GM12878 (cell line): ENCODE measurements at regions not wholly inside any gene's neighbourhood (a gene's known extent, or its start where the extent isn't known, plus 50 kb on each side); places are given as distances from the start of the nearest gene placed in this dataset.

Experiments
- CBFB ChIP-seq: IDR thresholded peaks from 2 replicates; pipeline ENCODE4 v1.6.1; 2016; ENCODE audit warnings: antibody characterized with exemption, low read depth
- ETV6 ChIP-seq, 2 experiments: fragments of 450-650 bp in 1 of 2; IDR thresholded peaks in 1 of 2; conservative IDR thresholded peaks in 1 of 2; 2 replicates each; pipeline ENCODE4 v1.6.1; 2014; ENCODE audit warnings: antibody characterized with exemption in 1 of 2, borderline replicate concordance in 1 of 2, low read depth in 1 of 2, mild to moderate bottlenecking in 1 of 2, moderate library complexity in 1 of 2
- ZBED1 ChIP-seq: IDR thresholded peaks from 2 replicates; pipeline ENCODE4 v1.6.1; 2016; ENCODE audit warnings: borderline replicate concordance

GRCh38 chr1:239566074-239566473, 179.7 kb downstream of the CHRM3 start:
- TF ChIP-seq CBFB: no peak
- TF ChIP-seq ETV6 (conservative IDR thresholded peaks at IDR 0.05 in 1 of 2, IDR thresholded peaks at IDR 0.05 in 1 of 2; ENCODE audit: borderline replicate concordance in 1 of 2, low read depth in 1 of 2): no peak
- no peak for TF ChIP-seq ZBED1
